ENCODE measurements at regions not wholly inside any gene's neighbourhood (a gene's known extent, or its start where the extent isn't known, plus 50 kb on each side); places are given as distances from the start of the nearest gene placed in this dataset.
"Not testable (repeated sequence)": the region's sequence is repeated elsewhere in the genome, so short reads cannot be mapped to it uniquely, and the experiment has no call there.

DNA sequence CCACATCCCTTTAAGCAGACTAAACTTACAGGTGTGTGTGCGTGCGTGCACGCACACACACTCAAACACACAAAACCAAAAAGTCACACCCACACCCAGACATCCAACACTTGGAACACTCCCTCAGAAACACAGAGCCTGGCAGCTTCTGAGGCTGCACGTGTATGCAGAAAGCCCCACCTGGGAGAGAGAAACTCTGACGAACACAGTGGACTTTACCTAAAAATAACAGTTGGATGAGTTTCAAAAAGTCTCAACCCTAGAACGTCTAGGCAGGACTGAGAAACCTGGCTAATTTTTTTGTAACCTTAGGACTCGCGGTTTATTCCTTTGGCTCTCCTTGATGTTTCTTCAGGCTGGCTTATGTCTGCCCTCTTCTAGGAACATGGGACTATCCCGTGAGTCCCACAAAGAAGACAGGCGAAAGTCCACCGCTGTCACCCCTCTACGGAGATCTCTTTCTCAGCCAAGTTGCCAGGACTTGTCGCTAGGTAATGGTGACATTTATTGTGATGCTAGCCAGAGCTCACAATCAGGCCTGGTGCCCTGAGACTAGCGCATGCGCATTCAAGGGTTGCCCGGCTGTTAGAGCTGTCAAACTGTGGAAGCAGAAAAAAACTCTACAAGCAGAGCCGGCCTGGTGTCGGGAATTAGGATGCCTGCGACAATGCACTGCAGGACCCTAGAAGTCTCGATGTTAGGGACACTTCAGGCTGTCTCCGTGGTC is 595.8 kb upstream of the TSPY4 start:
- H3K4me3 ChIP-seq (ENCODE audit: low read length), result no peak overlapping the region
- no peak for DNase-seq (ENCODE audit: low read depth, low spot score)

DNA sequence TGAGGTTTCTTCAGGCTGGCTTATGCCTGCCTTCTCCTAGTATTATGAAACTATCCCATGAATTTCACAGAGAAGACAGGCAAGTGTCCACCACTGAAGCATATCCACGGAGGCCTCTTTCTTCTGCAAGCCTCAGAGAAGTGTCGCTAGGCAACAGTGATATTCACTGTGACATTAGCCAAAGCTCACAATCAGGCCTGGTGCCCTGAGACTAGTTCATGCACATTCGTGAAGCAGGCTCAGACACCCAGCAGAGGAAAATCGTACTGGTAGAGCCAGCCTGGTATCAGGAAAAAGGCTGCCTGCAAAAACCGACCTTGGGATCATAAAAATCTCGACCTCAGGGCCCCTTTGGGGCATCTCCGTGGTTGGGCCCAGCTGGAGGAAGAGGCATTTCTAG is 573.1 kb upstream of the TSPY4 start:
- DNase-seq (ENCODE audit: low read depth, low spot score), result no peak
- H3K4me3 ChIP-seq (ENCODE audit: low read length), result no peak overlapping the region

DNA sequence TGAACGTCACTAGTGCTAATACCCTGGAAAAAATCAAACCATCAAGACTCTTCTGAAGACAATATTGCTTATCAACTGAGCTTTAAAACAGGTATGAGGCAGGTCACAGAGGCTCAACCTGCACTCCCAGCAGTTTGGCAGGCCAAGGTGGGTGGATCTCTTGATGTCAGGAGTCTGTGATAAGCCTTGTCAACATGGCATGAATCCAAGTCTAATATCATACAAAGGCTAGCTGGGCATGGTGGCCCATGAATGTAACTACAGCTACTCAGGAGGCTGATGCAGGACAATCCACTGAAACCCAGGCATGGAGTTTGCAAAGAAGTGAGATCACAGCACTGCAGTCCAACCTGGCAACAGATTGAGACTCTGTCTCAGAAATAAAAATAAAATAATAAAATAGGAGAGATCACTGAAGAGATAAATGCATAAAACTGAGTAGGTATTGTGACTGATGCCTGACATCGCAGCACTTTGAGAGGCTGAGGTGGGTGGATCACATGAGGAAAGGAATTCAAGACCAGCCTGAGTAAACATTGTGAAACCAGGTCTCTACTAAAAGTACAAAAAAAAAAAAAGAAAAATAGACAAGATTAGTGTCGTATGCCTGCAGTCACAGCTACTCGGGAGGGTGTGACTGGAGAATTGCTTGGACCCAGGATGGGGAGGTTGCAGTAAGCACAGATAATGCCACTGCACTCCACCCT is 555.9 kb upstream of the TSPY4 start:
- DNase-seq (ENCODE audit: low read depth, low spot score), result no peak
- H3K4me3 ChIP-seq (ENCODE audit: low read length), result no peak overlapping the region

DNA sequence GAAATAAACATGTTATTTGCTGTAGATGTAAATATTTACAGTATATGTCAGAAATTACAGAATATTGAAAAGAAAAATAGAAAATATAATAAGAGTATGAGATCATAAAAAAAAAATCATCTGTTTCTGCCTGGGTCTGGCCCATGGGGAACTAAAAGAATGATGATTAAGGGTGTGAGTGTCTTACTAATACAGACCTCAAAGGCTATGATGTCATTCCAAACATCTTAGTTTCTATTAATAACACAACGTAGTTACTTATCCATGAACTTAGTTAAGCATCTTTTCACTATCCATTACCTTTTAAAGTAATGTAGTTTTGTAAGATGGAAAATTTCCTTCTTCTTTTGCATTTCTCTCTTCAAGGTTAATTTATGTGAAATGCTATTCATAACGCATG is 542.7 kb upstream of the TSPY4 start:
- DNase-seq (ENCODE audit: low read depth, low spot score), result no peak
- H3K4me3 ChIP-seq (ENCODE audit: low read length), result no peak overlapping the region

DNA sequence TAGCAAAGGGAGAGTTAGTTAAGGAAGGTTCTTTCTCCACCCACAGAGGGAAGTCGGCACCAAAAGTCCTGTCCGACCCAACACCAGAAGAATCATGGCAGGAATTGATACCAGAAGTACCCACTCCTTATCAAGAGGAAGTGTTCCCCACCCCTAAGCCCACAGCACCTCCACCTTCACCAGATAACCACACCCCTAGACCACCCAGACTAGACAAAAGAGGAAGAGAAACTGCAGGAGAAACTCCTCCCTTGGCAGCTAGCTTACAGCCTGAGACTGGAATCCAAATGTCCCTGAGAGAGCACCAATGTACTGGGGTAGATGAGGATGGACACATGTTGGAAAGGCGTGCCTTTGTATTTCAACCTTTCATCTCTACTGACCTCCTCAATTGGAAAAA is 532.9 kb upstream of the TSPY4 start:
- no peak overlapping the region for H3K4me3 ChIP-seq (ENCODE audit: low read length)
- DNase-seq (ENCODE audit: low read depth, low spot score), result no peak

DNA sequence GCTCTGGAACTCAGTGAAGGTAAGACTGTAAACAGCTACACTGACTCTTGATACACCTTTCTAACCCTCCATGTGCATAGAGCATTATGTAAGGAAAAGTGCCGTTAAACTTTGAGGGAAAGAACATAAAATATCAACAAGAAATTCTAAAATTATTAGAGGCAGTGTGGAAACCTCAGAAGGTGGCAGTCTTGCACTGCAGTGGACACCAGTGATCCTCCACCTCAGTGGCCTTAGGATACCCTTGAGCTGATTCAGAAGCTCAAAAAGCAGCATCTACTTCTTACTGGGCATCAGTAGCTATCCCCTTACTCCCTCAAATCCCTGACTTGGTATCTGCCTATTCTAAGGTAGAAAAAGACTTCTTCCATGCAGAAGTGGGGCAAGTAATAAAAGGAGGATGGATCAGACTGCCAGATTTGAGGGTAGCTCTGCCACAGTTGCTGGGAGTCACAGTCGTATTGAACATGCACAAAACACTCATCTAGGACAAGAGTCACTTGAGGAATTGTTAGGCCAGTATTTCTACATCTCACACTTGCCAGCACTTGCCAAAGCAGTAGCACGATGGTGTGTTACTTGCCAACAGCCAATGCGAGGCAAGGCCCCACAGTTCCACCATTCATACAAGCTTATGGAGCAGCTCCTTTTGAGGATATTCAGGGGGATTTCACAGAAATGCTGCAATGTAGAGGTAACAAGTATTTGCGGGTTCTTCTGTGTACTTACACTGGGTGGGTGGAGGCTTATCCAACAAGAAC is 529.4 kb upstream of the TSPY4 start:
- no peak overlapping the region for H3K4me3 ChIP-seq (ENCODE audit: low read length)
- no peak for DNase-seq (ENCODE audit: low read depth, low spot score)

DNA sequence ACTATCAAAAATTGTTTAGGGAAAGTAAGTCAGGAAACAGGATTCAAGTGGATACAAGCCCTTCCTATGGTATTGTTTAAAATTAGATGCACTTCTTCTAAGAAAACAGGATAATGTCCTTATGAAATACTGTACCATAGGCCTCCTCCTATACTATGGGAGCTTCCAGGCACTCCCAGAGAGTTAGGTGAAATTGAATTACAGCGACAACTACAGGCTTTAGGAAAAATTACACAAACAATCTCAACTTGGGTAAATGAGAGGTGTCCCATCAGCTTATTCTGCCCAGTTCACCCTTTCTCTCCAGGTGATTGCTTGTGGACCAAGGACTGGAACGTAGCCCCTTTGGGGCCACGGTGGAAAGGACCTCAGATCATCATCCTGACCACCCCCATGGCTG is 528.7 kb upstream of the TSPY4 start:
- no peak overlapping the region for H3K4me3 ChIP-seq (ENCODE audit: low read length)
- no peak for DNase-seq (ENCODE audit: low read depth, low spot score)

DNA sequence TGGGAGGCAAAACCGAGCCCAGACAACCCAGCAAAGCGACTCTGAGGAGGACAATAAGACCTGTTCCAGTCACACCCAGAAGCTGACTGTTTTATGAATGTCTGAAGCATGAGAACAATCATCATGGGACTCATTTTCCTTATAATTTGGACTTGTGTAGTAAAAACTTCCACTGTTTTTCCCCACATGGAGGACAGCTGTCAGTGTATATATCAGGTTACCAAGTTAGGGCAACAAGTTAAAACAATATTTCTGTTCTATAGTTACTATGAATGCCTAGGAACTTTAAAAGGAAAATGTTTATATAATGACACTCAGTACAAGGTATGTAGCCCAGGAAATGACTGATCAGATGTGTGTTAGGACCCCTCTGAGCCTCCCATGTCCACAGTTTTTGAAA is 528.2 kb upstream of the TSPY4 start:
- DNase-seq (ENCODE audit: low read depth, low spot score), result no peak
- no peak overlapping the region for H3K4me3 ChIP-seq (ENCODE audit: low read length)

DNA sequence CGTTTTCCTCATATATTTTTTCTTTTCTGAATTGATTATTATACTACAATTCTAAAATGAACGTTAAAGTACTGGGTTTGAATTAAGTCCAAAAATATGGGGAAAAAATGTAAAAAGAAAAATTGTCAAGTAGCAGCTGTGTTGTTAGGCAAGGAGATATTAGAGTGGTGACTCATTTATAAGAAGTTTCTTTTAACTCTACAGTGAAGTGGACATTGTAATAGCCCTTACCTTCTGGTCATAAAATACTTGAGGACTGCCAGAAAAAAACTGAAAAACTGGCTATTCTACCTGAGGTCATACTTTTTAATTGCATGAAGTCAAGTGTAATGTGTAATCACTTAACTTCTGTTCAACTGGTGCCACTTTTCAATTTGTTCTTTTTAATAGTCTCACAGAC is 523.1 kb upstream of the TSPY4 start:
- no peak overlapping the region for H3K4me3 ChIP-seq (ENCODE audit: low read length)
- DNase-seq (ENCODE audit: low read depth, low spot score), result no peak

DNA sequence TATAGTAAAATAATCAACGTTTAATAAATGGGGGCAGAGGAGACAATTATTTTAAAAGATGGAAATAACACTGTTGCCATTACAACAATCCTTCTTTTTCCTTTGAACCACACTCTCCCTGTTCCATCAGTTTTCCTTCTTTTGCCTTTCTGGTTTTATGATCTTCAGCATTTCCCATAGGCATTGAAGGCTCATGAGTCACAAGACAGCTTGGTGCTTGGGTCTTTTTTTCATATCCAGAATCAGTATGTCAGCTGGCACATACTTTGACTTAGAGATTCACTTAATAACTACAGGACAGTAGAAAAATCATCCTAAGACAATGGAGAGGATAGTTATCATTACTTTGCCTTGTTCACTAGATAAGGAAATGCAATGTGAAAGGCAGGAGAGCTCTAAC is 521.6 kb upstream of the TSPY4 start:
- H3K4me3 ChIP-seq (ENCODE audit: low read length), result no peak overlapping the region
- no peak for DNase-seq (ENCODE audit: low read depth, low spot score)

DNA sequence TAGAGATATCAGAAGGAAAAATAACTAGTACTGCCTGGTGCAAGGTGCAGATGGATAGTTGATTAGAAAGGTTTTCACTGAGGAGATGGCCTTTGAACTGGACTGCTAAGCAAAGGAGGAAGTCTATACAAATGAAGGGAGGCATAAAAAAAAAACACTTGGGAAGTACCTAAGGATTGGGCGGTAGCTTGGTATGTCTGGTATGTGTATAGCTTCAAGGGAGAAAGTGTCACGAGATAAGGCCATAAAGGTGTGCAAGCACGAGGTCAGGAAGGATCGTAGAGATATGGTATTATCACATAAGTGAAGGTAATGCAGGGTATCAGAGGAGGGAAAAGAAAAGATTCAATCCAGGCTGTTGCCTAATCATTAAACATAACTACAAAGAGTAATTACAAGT is 517.2 kb upstream of the TSPY4 start:
- no peak for DNase-seq (ENCODE audit: low read depth, low spot score)
- H3K4me3 ChIP-seq (ENCODE audit: low read length), result no peak overlapping the region

DNA sequence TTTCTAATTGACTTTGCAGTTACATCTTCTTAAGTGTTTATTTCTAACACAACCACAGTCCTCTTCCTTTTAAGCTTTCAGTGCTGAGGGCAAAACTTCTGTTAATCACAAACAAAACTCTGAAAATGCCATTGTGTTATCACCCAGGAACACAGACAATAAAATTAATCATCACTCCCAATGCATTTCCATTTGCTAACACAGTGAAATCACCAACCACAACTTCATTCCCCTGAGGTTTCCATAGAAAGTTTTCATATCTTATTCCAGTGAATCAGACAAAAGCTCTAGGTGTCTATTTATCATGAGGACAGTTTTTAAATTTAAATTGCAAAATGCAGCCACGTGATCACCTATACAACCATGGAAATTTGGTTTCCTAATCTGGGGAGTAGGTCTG is 516.2 kb upstream of the TSPY4 start:
- no peak for DNase-seq (ENCODE audit: low read depth, low spot score)
- no peak overlapping the region for H3K4me3 ChIP-seq (ENCODE audit: low read length)

DNA sequence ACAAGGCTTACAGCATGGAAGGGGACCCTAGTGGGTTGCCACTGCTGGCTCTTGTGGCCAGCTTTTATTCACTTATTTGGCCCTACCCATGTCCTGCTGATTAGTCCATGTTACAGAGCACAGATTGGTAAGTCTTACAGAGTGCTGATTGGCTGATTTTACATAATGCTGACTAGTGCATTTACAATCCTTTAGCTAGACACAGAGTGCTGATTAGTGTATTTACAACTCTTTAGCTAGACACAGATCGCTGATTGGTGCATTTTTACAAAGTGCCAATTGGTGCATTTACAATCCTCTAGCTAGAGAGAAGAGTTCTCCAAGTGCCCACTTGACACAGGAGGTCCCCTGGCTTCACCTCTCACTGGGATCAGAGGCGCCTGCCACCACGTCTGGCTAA is 485.0 kb upstream of the TSPY4 start:
- DNase-seq (ENCODE audit: low read depth, low spot score), result no peak
- H3K4me3 ChIP-seq (ENCODE audit: low read length), result no peak overlapping the region

DNA sequence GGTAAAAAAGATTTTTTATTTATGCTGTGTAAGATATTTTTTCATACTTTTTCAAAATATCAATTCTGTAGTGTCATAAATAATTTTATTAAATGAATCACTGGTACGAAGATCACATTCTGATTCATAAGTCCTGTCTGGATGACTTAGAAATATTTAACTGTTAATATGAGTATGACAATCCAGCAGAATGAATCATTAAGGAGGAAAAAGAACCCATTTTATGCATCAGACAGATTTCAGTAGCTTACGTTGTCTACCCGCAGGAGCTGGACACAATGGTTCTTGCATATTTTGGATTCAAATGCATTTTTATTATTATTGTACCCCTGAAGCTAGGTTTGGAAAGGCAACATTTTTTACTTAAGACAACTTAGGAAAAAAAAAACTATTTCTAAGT is 448.9 kb upstream of the TSPY4 start:
- DNase-seq (ENCODE audit: low read depth, low spot score), result no peak

DNA sequence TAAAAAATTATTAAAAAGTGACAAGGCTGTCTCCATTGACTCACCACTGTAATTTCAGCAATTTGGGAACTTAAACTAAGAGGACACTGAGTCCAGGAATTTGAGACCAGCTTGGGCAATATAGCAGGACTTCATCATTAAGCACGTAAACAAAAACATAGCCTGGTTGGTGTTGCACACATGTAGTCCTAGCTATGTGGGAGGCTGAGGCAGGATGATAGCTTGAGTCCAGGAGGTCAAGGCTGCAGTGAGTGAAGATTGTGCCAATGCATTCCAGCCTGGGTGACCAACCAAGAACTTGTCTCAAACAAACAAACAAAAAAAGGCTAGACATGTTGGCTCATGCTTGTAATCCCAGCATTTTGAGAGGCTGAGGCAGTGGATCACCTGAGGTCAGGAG is 439.4 kb upstream of the TSPY4 start:
- no peak for DNase-seq (ENCODE audit: low read depth, low spot score)
- H3K4me3 ChIP-seq (ENCODE audit: low read length), result no peak overlapping the region

More for the DNA sequence above, 448.9 kb upstream of the TSPY4 start:
- H3K4me3 ChIP-seq (ENCODE audit: low read length), result no peak overlapping the region

DNA sequence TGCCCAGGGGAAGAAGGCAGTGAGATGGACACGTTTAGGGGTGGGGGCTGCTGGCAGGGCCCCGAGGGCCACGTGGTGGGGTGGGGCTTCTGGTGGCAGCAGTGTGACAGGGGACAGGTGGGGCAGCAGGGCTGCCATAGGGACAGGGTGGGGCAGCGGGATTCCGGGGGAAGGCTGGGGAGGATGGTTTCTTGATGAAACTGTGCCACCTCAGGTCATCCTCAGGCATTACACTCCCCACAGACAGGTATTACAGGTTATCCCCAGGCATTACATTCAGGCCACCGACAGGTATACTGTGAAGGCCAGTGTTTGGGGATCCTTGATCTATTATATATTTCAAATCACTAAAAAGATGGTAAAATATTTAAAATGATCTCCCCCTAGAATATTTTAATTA is 432.1 kb upstream of the TSPY4 start:
- DNase-seq (ENCODE audit: low read depth, low spot score), result no peak
- no peak overlapping the region for H3K4me3 ChIP-seq (ENCODE audit: low read length)

DNA sequence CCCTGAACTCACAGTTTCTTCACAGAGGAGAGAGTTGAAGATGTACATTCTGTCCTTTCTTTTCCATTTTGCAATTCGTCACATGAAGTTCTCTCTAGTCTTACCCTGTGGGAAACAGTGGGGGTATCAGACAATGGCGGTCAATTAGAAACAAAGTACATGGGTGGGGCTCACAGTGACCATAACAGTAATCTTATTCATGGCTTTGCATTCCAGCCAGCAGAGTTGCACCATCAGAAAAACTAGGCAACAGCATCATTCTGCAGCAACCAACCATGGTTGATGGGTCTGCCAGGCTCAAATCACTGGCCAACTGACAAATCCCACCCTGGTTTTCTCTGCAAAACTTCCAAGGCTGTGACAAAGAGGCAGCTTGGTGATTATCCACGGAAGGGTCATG is 414.7 kb upstream of the TSPY4 start:
- H3K4me3 ChIP-seq (ENCODE audit: low read length); DNase-seq (ENCODE audit: low read depth, low spot score): not testable (repeated sequence)

Data from Jurkat, Clone E6-1 (cell line).